BLaER1 treated with 17β-estradiol and CSF1 and Interleukin-3, amounts not matched to agents 10 nM and 100 nM (cell line): ENCODE measurements at regions not wholly inside any gene's neighbourhood (a gene's known extent, or its start where the extent isn't known, plus 50 kb on each side); places are given as distances from the start of the nearest gene placed in this dataset.
A peak's percentile ranks its signal among the peaks of the same experiment; 100 is the strongest.

ENCODE experiments used
- H3K27ac ChIP-seq, 11 experiments: shearing (Covaris generic); formaldehyde crosslinking; 2 replicates each; pipeline ENCODE4 v1.8.1; 2022
- H3K27me3 ChIP-seq, 11 experiments: shearing (Covaris generic); formaldehyde crosslinking; 2 replicates each; pipeline ENCODE4 v1.8.1; 2022
- H3K36me3 ChIP-seq, 11 experiments: shearing (Covaris generic); formaldehyde crosslinking; 2 replicates each; pipeline ENCODE4 v1.8.1; 2022
- H3K4me1 ChIP-seq, 10 experiments: shearing (Covaris generic); formaldehyde crosslinking; 2 replicates each; pipeline ENCODE4 v1.8.1; 2022
- H3K4me2 ChIP-seq, 11 experiments: shearing (Covaris generic); formaldehyde crosslinking; 2 replicates each; pipeline ENCODE4 v1.8.1; 2022
- H3K4me3 ChIP-seq, 10 experiments: shearing (Covaris generic); formaldehyde crosslinking; 2 replicates each; pipeline ENCODE4 v1.8.1; 2022
- H3K9ac ChIP-seq, 11 experiments: shearing (Covaris generic); formaldehyde crosslinking; 2 replicates each; pipeline ENCODE4 v1.8.1; 2022
- H3K9me3 ChIP-seq, 11 experiments: shearing (Covaris generic); formaldehyde crosslinking; replicated peaks in 1 of 11; 2 replicates each; pipeline ENCODE4 v1.8.1; 2022
- H4K20me1 ChIP-seq, 11 experiments: shearing (Covaris generic); formaldehyde crosslinking; 2 replicates each; pipeline ENCODE4 v1.8.1; 2022
- Cebpa-rat ChIP-seq, 11 experiments: shearing (Covaris generic); IDR thresholded peaks; 2 replicates each; pipeline ENCODE4 v1.8.1; 2022

DNA sequence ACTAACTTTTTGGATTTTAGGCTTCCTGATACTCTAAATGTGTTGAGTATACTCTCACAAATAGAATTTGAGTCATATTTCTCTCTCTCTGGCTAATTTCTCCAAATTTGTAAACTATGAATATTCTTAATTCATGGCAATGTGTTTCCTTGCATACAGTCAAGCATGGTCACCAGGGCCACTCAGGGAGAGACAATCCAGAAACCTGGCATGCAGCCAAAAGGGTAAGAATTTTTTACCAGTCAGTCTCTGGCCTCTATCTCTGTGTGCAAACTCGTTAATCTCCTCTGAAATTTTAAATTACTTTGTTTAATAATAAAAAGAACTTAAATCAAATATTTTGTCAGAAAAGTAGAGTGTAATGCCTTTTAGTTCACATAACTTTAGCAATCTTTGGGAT lies 179.8 kb downstream of the OR13H1 start:
- H3K27me3 ChIP-seq, result peaks cover 40 to 65% (median 59%) of the 10 kb centered on the region in 11 experiments
- peaks cover 0 to 8% (median 5%) of the 10 kb centered on the region in 10 experiments; a peak in 7 of 20 replicates for H3K4me1 ChIP-seq
- peaks cover 0 to 9% (median 0%) of the 10 kb centered on the region in 11 experiments; a peak in 3 of 22 replicates for H4K20me1 ChIP-seq
- no peak overlapping the region for H3K4me3 ChIP-seq
- TF ChIP-seq Cebpa-rat (IDR thresholded peaks at IDR 0.05), result no peak
- H3K9me3 ChIP-seq, result peaks cover 51 to 69% (median 60%) of the 10 kb centered on the region in 11 experiments
- no peak overlapping the region for H3K4me2 ChIP-seq
- no peak overlapping the region for H3K9ac ChIP-seq
- H3K27ac ChIP-seq, result no peak overlapping the region
- H3K36me3 ChIP-seq, result peaks cover 13 to 94% (median 45%) of the 10 kb centered on the region in 11 experiments; a peak in 21 of 22 replicates

DNA sequence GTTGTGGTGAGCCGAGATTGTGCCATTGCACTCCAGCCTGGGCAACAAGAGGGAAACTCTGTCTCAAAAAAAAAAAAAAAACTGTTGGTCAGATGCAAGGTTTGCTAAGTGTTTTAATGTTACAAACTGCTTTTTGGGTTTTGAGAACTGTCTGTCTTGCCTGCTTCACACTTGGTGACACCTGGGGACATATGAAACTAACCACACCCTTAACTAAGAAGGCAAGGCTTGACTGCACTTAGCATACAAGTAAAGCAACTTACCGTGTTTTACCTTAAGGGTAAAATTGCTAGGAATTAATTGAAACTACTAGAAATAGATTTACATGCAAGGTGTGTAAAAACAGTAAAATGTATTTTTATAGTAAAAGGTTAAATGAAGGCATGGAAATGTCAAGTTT lies 180.4 kb downstream of the OR13H1 start:
- Histone ChIP-seq H3K4me2 (no peak overlapping the region), H3K4me1 (peaks cover 0 to 8% (median 5%) of the 10 kb centered on the region in 10 experiments; a peak in 7 of 20 replicates), H3K9ac (no peak overlapping the region), H3K4me3 (no peak overlapping the region), H3K9me3 (peaks cover 57 to 75% (median 67%) of the 10 kb centered on the region in 11 experiments), H3K27ac (no peak overlapping the region), H4K20me1 (peaks cover 0 to 9% (median 0%) of the 10 kb centered on the region in 11 experiments; a peak in 3 of 22 replicates), H3K36me3 (peaks cover 13 to 94% (median 43%) of the 10 kb centered on the region in 11 experiments; a peak in 21 of 22 replicates), H3K27me3 (peaks cover 34 to 59% (median 53%) of the 10 kb centered on the region in 11 experiments)
- no peak for TF ChIP-seq Cebpa-rat (IDR thresholded peaks at IDR 0.05)

DNA sequence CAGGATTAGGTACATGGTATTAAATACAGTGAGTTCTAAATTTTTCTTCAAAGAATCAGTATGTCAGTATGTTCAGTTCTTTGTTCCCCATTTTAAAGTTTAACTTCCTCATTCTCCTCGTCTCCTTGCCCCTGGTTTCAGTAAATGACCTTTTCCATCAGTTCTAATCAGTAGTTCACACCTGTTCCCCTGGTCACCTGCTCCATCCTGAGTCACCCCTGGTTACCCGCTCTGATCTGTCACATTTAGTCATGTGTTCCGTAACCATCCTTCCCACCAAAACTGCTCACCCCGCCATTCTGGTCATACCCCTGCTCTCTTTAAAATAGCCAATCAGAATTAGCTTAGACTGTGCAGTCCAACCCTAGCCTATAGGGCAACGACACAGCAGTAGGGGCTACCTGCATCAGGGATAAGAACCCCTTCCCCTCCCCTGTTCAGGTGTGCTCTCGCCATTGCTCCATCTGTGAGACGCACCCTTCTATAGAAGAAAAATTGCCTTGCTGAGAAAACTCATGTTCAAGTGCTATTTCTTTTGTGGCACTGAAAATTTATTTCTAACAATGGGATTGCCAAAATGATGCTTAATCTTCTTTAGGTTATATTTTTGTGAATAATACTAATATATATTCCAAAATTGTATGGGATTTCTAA lies 181.3 kb downstream of the OR13H1 start:
- H3K36me3 ChIP-seq, result peaks cover 10 to 97% (median 47%) of the 10 kb centered on the region in 11 experiments; a peak in 21 of 22 replicates
- H3K9me3 ChIP-seq, result peaks cover 63 to 84% (median 74%) of the 10 kb centered on the region in 11 experiments
- no peak for TF ChIP-seq Cebpa-rat (IDR thresholded peaks at IDR 0.05)

DNA sequence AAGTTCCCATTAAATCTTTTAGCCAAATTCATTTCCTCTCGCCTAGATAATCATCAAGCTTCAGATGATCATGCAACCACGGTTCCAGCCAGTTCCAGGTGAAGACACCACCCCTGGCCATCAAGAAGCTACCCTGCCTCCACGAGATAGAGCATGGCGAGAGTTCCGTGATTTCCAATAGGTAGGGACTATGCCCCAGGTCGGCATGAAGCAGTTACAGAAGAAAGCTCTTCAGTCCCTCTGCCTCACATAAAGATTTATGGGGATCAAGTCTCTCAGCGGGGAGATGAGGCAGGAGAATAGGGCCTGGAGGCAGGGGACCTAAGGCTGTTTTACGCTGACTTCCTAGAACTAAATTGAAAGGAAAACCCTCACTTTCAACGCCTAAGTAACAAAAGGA lies 183.9 kb downstream of the OR13H1 start:
- H3K4me2 ChIP-seq, result peak overlapping the region; percentile 63 to 85 (median 75)
- peaks cover 7 to 25% (median 19%) of the 10 kb centered on the region in 11 experiments; a peak in 20 of 22 replicates for H3K27me3 ChIP-seq
- peak overlapping the region in 7 of 11 experiments; percentile 40 to 89 (median 83); a peak in 8 of 22 replicates for H3K9ac ChIP-seq
- peaks cover 45 to 71% (median 58%) of the 10 kb centered on the region in 11 experiments for H3K9me3 ChIP-seq
- peaks cover 5 to 13% (median 9%) of the 10 kb centered on the region in 10 experiments; a peak in 11 of 20 replicates for H3K4me1 ChIP-seq
- H3K27ac ChIP-seq, result peak overlapping the region in 5 of 11 experiments; percentile 88 to 94 (median 90); a peak in 7 of 22 replicates
- H3K4me3 ChIP-seq, result peak overlapping the region; percentile 50 to 74 (median 64)
- H4K20me1 ChIP-seq, result no peaks in the 10 kb centered on the region
- H3K36me3 ChIP-seq, result peaks cover 10 to 82% (median 36%) of the 10 kb centered on the region in 11 experiments; a peak in 20 of 22 replicates
- no peak for TF ChIP-seq Cebpa-rat (IDR thresholded peaks at IDR 0.05)

More for the DNA sequence above, 181.3 kb downstream of the OR13H1 start:
- no peak overlapping the region for H3K9ac ChIP-seq
- H4K20me1 ChIP-seq, result peaks cover 0 to 8% (median 0%) of the 10 kb centered on the region in 11 experiments; a peak in 2 of 22 replicates
- H3K4me2 ChIP-seq, result no peak overlapping the region
- no peak overlapping the region for H3K27ac ChIP-seq
- H3K4me1 ChIP-seq, result peaks cover 4 to 11% (median 8%) of the 10 kb centered on the region in 10 experiments; a peak in 11 of 20 replicates
- H3K27me3 ChIP-seq, result peaks cover 28 to 50% (median 44%) of the 10 kb centered on the region in 11 experiments
- H3K4me3 ChIP-seq, result no peak overlapping the region

DNA sequence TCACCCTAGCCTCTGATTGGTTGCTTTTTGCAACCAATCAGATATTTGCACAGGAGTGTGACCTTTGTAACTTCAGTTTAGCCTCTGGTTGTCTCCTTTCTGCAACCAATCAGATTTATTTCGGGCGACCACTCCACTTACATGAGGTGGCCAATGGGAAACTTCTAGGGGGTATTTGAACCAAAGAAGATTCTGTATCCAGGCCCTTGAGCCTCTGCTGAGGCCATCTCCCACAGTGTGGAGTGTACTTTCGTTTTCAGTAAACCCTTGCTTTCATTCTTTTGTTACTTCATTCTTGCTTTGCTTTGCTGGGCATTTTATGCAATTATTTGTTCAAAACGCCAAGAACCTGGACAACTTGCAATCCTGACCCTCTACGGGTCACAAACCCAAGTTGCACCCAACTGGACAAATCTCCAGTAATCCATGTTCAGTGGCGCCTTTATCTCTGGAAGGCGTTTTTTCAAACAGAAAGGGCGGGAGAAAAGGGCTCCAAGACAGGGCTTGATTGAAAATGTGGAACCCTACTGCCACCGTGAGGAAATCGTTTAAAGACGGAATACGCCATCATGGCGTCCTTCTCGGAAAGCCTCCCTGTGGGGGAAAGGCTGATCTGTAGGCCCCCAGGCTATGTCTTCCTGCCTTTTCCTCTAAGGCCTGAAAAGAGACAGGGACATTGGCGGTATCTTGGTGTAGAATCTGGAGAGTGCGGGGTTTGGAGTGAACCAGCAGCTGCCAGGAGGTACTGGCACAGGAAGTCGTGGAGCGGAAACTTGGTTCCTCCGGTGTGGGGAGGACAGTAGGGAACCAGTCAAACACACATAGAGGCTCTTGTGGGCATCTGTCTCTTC lies 184.6 kb downstream of the OR13H1 start:
- H3K4me3 ChIP-seq, result peak overlapping the region; percentile 50 to 74 (median 64)

DNA sequence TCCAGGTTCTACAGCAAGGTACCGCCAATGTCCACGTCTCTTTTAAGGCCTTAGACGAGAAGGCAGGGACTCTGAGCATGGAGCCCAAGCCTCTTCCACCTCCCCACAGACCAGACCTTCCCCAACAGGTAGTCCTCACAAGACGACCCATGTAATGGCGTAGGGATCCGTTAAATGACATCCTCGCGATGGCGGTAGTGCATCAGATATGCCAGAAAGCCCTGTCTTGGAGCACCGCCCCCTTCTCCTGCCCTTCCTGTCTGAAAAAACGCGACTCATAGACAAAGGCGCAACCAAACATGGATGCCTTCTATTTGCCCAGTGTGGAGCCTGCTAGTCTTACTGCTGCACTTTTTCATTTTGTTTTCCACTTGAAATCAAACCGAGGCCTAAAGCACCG lies 185.4 kb downstream of the OR13H1 start:
- Histone ChIP-seq H3K4me3 (peak overlapping the region; percentile 50 to 74 (median 64)), H3K4me2 (peak overlapping the region; percentile 54 to 85 (median 75)), H4K20me1 (no peaks in the 10 kb centered on the region), H3K27ac (peak overlapping the region; percentile 73 to 94 (median 88); a peak in 21 of 22 replicates), H3K27me3 (peaks cover 0 to 10% (median 5%) of the 10 kb centered on the region in 11 experiments; a peak in 8 of 22 replicates), H3K36me3 (peaks cover 13 to 83% (median 49%) of the 10 kb centered on the region in 11 experiments; a peak in 20 of 22 replicates), H3K9ac (peak overlapping the region; percentile 75 to 89 (median 82); a peak in 21 of 22 replicates), H3K9me3 (peaks cover 45 to 64% (median 58%) of the 10 kb centered on the region in 11 experiments), H3K4me1 (peaks cover 9 to 19% (median 13%) of the 10 kb centered on the region in 10 experiments)
- TF ChIP-seq Cebpa-rat (IDR thresholded peaks at IDR 0.05), result no peak

More for the DNA sequence above, 184.6 kb downstream of the OR13H1 start:
- H3K4me1 ChIP-seq, result peaks cover 5 to 13% (median 9%) of the 10 kb centered on the region in 10 experiments; a peak in 11 of 20 replicates
- H3K9me3 ChIP-seq, result peaks cover 45 to 71% (median 58%) of the 10 kb centered on the region in 11 experiments
- peaks cover 2 to 18% (median 12%) of the 10 kb centered on the region in 11 experiments; a peak in 18 of 22 replicates for H3K27me3 ChIP-seq
- peak overlapping the region; percentile 75 to 89 (median 82) for H3K9ac ChIP-seq
- H4K20me1 ChIP-seq, result no peaks in the 10 kb centered on the region
- H3K4me2 ChIP-seq, result peak overlapping the region; percentile 66 to 85 (median 75)
- H3K27ac ChIP-seq, result peak overlapping the region; percentile 73 to 94 (median 88)
- peaks cover 10 to 83% (median 41%) of the 10 kb centered on the region in 11 experiments; a peak in 20 of 22 replicates for H3K36me3 ChIP-seq
- TF ChIP-seq Cebpa-rat (IDR thresholded peaks at IDR 0.05), result no peak

DNA sequence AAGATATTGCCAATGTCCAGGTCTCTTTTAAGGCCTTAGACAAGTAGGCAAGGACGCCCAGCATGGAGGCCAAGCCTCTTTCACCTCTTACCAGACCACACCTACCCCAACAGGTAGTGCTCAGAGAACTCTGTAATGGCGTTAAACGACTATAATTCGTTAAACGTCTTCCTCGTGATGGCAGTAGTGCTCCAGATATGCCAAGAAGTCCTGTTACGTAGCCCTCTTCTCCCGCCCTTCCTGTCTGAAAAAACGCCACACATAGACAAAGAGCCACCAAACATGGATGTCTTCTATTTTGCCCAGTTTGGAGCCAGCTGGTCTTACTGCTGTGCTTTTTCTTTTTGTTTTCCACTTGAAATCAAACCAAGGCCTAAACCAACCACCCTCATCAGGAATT lies 190.7 kb downstream of the OR13H1 start:
- Histone ChIP-seq H3K36me3 (peaks cover 3 to 72% (median 51%) of the 10 kb centered on the region in 11 experiments; a peak in 20 of 22 replicates), H3K4me2 (peak overlapping the region; percentile 54 to 78 (median 71))
- no peak for TF ChIP-seq Cebpa-rat (IDR thresholded peaks at IDR 0.05)

DNA sequence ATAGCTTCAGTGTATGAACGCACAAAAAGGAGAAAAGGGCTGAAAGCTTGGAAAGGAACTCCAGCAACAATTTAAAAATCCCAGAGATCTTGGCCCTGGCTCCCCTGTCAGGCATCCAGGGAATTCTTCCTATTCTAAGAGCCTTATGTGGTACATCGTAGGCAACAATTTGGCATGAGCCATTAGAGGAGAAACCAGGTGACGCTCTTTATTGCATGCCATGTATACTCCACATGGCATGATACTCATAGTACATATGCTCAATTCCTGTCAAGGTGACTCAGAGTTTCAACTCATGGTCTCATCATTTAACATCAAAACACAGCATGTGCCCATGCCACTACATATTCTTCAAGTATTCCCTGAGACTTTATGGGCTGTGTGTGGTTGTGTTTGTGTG lies 191.3 kb downstream of the OR13H1 start:
- peaks cover 10 to 19% (median 16%) of the 10 kb centered on the region in 11 experiments for H3K9me3 ChIP-seq
- TF ChIP-seq Cebpa-rat (IDR thresholded peaks at IDR 0.05), result no peak
- H3K9ac ChIP-seq, result peak overlapping the region in 6 of 11 experiments; percentile 3 to 54 (median 31); a peak in 7 of 22 replicates
- peaks cover 3 to 72% (median 51%) of the 10 kb centered on the region in 11 experiments; a peak in 20 of 22 replicates for H3K36me3 ChIP-seq
- peak overlapping the region; percentile 54 to 78 (median 71) for H3K4me2 ChIP-seq
- no peaks in the 10 kb centered on the region for H4K20me1 ChIP-seq
- H3K4me3 ChIP-seq, result peak overlapping the region in 8 of 10 experiments; percentile 19 to 55 (median 40); a peak in 12 of 20 replicates
- H3K27me3 ChIP-seq, result peaks cover 0 to 13% (median 6%) of the 10 kb centered on the region in 11 experiments; a peak in 7 of 22 replicates
- H3K4me1 ChIP-seq, result peaks cover 8 to 17% (median 13%) of the 10 kb centered on the region in 10 experiments
- peak overlapping the region in 5 of 11 experiments; percentile 16 to 32 (median 25); a peak in 3 of 22 replicates for H3K27ac ChIP-seq

More for the DNA sequence above, 190.7 kb downstream of the OR13H1 start:
- H3K27me3 ChIP-seq, result peaks cover 0 to 13% (median 6%) of the 10 kb centered on the region in 11 experiments; a peak in 7 of 22 replicates
- H3K4me3 ChIP-seq, result peak overlapping the region in 9 of 10 experiments; percentile 1 to 55 (median 38); a peak in 13 of 20 replicates
- H3K4me1 ChIP-seq, result peaks cover 10 to 21% (median 16%) of the 10 kb centered on the region in 10 experiments
- no peaks in the 10 kb centered on the region for H4K20me1 ChIP-seq
- H3K9me3 ChIP-seq, result peaks cover 8 to 19% (median 15%) of the 10 kb centered on the region in 11 experiments
- H3K9ac ChIP-seq, result peak overlapping the region in 6 of 11 experiments; percentile 3 to 54 (median 31); a peak in 7 of 22 replicates
- peak overlapping the region in 7 of 11 experiments; percentile 6 to 36 (median 25); a peak in 5 of 22 replicates for H3K27ac ChIP-seq
